HUDEP-2 (cell line): ENCODE measurements at regions not wholly inside any gene's neighbourhood (a gene's known extent, or its start where the extent isn't known, plus 50 kb on each side); places are given as distances from the start of the nearest gene placed in this dataset.
A peak's percentile ranks its signal among the peaks of the same experiment; 100 is the strongest.

ENCODE experiments used
- DNase-seq, 76 experiments: peaks; one replicate each; lab custom pipeline; 2025; ENCODE audit not compliant: unreplicated experiment in 76 of 76; lab: John Stamatoyannopoulos, UW

DNA sequence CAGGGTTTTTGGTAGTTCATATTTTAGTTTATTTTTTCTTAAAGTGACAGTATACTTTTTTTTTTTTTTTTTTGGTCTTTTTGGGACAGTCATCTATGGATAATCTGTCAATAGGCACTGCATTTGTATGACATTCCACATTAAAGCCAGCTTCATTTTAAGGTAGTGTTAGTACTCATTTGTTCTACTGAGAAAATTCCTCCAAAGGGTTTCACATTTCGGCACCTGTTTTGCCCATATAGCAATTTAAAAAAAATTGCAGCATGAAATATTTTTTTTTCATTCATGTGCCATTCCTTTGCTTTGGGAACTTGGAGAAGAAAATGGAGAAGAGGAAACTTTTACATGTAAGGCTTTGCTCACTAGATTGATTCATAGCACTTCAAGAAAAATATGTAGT is 276.3 kb upstream of the TCF4 start:
- no peak for DNase-seq

DNA sequence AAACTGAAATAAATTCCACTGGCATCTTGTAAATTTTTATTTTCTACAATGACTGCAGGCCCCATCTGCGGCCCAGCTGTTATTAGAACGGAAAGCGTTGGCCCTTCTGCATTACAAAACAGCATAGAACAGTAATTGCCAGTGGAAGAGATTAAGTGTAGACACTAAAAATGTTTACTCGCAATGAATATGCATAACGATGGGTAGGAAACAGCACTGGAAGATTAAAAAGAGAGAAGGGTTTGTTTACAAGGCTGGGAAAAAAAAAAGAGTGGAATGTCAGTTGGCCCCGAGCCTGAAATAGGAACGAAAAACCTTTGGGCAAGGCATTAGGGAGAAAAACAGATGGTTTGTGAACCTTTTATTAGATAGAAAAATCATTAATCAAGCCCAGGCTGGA is 275.9 kb upstream of the TCF4 start:
- no peak for DNase-seq

DNA sequence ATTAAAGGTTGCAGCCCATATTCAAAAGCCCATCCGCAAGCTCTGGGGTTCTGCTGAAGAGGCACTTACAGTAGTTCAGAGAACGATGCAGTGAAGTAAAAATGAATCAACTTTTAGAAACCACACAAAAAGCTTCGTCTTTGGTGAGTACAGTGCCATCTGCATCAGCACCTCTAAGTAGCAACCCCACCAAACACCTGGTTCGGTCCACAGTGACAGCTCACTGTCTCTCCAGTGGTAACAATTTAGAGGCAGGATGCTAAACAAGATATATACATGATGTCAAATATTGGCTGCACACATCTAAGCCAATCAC is 275.4 kb upstream of the TCF4 start:
- no peak for DNase-seq

DNA sequence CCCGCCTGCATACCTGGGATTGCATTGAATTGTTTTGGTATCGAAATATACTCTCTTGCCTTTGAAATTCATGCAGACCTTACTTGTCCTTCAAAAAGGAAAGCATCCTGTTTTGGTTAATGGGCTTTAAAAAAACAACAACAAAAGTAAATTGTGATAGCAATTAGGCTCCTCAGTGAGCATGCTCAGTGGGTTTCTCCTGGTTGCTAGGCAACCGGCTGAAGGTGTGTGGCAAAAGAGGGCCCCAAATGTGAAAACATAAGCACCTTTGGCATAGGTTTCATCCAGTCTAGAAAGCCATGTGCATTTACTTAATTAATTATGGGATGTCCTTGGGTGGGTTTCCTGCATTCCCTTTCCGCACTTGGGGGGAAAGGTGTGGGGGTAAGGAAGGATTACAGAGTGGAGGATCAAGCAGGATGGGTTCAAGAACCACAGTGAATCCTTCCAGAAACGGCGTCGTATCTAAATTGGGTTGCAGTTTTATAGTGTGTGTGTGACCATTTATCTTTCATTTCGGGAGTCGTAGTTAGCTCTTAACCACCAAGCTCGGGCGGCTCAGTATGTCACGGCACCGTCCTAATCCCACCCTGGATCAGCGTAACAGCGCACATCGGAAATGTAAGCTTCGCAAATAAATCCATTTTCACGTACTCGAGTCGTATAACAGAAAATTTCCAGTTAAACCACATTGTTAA is 274.9 kb upstream of the TCF4 start:
- no peak for DNase-seq

DNA sequence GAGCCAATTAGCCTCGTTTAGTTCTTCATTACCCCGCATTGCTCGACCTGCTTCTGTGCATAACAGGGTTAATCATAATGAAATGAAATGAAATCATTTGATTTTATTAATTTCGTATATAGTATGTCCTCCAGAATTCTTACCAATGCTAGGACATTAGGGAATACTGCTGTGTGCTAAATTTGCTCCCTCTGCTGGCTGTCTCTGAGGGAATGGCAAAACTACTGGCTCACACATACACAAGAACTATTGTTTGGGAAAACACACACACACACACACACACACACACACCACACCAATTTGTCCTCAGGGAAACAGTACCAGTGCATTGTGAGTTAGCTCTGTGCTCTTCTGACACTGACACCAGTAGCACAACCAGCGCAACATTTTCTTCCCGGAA is 273.3 kb upstream of the TCF4 start:
- peak in 2 of 76 experiments; percentile 7 to 23 for DNase-seq

DNA sequence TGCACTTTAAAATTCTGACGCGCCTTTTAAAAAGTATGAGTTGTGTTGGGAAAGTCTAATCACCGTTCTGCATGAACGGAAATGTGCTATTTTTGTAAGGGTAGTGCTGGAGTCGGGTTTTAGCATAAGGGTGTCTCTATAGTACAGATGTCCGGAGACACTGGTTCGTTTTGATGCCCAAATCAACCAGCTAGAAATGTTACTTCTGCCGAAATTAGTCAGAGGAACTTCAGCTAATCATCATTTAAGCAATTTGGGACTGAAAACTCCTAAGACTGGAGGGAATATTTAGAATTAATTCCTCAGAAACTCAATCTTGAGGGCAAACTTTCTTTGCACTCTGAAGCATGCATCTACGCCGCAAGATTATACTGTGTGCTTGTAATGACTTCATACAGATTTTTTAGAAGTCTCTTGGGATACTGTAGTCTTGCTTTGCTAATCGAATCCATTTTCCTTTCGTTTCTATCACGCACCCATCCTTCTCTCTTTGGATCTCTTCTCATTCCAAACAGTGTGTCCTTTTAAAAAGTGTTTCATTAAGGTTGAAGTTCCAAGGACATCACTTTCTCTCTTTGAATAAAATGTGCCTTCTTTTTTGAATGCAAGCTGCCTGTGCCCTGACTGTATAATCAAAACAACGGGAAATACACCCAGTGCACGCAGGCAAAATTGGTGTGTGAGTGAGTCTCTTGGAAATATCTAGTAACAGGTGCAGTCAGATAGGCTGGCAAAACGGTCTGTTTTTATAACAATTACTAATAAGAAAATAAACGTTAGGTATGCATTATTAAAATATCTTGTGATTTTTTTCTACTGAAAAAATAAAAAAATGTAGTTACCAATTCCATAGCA is 270.9 kb upstream of the TCF4 start:
- DNase-seq, result no peak

DNA sequence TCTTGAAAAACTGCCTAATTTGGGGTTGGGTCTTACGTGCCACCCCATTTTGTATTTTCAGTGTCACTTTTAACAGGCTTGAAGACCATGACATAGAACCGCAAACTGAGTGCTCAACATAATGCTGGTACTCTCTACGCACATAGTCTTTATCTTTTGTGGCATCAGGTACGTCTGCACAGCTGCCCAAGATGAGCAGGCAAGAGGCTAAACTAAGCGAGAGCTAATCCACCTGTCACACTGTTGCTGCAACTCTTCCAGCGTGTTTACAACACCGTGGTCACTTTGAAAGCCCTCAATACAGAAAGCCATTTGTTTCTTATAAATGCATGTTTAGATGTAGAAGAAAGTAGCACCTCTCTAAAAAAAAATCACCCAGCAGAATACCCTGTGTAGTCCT is 270.0 kb upstream of the TCF4 start:
- DNase-seq, result no peak

DNA sequence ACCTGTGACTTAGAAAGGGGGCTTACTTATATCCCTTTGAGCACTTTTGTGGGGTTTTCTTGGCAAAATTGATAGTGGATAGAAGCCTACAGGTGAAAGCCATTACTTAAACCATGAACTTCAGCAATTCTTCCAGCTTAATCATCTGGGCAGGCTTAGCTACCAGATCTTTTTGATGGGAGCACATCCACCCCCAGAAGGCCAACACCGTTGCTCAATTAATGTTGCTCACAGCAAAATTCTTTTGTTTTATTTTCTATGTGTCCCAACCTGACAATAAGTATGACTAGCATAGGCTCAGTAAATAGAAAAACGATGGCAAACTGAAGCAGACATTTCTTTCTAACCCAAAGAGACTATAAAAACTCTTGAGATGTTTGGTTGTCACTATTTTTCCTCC is 269.4 kb upstream of the TCF4 start:
- no peak for DNase-seq

DNA sequence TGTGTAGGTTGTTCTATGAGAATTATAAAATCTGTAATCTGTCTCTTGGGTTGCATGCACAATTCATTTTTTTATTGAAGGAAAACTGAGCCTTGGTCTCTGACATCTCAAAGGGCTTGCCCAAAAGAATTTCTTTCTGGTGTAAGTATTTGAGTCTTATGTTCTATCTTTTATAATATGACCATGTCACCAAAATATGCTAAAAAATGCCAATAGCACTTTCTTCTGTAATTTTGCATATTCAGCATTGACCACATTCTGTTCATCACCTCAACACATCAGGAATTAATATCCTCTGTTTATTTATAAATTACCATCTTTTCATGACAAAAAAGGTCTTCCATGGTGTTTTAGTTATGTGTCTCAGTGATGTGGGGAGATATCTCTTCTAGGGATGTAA is 268.7 kb upstream of the TCF4 start:
- no peak for DNase-seq

DNA sequence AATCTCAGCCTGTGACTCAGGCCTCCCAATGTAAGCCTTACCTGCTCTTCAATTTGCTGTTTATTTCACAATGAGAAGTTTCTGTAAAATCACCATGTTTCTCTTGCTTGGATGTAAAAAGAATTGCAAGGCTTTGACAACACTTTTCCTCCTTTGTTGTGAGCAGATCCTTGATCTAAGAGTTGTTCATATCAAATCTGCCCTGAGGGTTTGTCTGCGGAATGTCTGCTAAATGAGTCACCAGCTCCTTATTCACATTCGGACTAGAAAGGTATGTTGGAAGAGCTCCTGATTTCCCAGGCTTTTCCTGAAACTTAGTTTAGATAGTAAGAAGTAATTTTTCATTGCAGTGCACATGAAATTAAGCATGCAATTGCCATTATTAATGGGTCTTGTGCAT is 268.2 kb upstream of the TCF4 start:
- no peak for DNase-seq

DNA sequence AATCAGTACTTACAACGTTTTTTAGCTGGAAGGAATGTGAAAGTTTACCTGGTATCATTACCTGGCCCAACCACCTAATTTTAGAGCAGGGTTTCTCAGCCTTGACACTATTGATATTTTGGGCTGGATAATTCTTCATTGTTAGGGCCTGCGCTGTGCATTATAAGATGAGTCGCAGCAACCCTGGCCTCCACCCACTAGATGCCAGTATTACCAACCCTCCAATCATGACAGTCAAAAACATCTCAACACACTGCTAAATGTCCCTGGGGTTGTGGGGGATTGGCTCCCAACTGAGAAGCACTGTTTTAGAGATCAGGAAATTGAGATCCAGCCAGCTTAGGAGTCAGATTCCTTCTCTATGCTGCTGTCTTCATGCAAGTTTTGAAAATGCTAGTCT is 265.3 kb upstream of the TCF4 start:
- DNase-seq, result no peak

DNA sequence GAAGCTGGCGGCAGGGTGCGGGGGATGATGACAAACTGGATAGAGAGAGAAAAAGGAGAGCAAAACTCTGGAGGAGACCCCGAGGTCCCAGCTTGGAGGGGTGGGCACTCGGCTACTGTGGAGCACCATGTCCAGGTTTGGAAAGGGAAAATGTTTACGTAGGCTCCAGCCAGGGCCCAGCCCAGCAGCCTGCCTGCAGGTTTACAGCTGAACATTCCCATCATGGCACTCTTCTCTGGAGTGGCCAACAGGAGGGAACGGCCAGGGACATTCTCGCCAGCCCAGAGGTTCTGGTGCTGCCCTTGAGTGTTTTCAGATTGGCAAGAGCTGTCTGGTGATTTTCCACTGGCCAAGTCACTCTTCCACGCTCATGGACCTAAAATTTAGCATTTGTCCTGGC is 262.9 kb upstream of the TCF4 start:
- no peak for DNase-seq

DNA sequence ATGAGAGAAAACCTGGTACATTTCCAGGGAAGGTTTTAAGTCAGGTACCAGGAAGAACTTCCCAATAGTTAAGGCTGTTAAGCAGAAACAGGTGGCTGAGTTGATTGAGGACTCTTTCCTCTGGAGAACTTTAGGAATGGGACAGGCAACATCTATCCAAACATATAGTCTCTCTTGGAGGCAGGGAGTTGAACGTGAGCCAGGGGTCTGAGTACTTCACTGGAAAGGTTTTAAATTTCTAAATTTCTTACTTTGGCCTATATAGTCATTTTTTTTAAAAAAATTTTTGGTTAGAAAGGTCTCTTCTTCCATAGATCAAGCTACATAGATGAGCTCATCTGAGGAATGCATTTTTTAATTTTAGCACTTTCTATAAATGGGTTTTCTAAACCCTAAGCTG is 261.4 kb upstream of the TCF4 start:
- DNase-seq, result no peak

DNA sequence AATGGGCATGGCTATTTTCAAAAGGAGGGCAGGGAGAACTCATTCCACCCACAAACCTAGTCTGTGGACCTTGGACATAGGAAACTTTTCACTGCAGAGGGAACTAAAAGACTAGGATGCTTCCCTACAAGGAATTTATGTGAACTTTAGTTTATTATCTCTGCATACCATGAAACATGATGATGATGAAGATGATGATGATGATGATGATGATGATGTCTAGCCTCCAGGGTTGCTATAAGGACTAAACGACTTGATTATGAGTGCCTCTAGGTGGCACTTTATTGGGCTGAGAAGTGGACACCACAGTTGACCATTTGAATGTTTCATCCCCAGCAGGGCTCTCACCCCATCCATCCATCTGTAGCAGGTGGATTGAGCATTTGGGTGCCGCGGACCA is 260.0 kb upstream of the TCF4 start:
- DNase-seq, result no peak

DNA sequence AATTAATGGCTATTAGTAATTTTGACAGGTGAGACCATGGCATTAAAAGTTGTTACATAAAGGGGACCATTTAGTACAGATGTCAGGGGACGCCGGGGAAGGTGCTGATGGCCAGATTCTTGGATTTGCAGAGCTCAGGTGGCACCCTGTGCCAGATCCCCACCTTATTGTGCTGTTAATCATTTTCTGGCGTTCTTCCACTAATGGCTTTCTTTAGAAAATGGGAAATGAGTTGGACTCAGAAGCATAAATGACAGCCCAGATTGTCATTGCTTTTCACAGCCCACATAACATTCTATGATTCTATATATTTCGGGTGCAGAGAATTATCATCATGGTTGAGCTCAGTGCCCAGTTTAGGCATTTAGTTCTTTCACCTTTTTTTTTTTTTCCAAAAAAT is 257.2 kb upstream of the TCF4 start:
- DNase-seq, result no peak

DNA sequence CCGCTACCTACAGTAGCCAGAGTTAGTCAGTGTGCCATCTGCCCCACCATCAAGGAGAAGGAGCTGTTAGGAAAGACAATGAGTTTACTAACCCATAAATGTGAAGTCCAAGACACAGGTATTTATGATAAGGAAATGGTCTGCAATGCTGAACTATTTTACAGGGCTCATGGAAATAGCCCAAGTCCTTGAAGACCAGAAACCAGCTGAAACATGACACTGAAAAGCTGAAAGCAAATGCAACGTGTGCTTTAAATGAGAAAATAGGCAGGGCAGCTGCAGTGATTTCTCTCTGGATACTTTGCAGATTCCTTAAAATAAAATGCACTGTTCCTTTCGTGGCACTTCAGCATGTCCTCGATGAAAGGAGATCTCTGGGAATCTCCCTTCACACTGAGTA is 256.4 kb upstream of the TCF4 start:
- DNase-seq, result no peak

DNA sequence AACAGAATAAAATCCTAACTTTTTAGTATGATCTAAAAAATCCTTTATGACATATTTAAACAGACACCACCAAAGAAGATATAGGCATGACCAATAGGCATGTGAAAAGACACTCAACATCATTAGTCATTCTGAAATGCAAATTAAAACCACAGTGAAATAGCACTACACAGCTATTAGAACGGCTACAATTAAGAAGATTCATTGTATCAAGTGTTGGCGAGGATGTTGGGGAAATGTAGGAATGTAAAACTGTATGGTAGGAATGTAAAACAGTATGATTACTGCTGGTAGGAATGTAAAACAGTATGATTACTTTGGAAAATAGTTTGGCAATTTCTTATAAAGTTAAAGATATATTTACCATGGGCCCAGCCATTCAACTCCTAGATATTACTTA is 253.3 kb upstream of the TCF4 start:
- DNase-seq, result no peak

DNA sequence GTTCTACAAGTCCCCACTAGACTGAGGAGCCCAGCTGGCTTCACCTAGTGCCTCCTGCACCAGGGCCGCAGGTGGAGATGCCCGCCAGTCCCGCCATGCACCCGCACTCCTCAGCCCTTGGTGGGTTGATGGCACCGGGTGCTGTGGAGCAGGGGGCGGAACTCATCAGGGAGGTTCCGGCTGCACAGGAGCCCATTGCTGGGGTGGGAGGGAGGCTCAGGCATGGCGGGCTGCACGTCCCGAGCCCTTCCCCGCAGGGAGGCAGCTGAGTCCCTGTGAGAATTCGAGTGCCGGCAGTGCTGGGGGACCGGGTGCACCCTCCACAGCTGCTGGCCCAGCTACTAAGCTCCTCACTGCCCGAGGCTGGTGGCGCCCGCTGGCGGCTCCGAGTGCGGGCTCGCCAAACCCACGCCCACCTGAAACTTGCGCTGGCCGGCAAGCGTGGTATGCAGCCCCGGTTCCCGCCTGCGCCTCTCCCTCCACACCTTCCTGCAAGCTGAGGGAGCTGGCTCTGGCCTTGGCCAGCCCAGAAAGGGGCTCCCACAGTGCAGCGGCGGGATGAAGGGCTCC is 252.7 kb upstream of the TCF4 start:
- DNase-seq, result no peak

DNA sequence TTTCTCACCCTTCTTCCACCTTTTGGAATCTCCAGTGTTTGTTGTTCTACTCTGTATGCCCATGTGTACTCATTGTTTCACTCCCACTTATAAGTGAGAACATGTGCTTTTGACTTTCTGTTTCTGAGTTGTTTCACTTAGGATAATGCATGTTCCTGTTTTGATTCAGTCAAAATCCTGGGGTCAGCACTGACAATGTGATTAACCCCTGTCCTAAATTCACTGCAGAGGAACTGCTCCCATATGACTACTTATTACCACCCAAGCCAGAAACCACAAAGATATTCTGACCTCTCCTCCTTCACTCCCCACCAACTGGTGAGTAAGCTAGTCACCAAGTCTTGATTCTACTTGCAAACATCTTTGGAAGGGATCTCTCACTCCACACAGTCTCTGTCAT is 251.4 kb upstream of the TCF4 start:
- DNase-seq, result no peak

DNA sequence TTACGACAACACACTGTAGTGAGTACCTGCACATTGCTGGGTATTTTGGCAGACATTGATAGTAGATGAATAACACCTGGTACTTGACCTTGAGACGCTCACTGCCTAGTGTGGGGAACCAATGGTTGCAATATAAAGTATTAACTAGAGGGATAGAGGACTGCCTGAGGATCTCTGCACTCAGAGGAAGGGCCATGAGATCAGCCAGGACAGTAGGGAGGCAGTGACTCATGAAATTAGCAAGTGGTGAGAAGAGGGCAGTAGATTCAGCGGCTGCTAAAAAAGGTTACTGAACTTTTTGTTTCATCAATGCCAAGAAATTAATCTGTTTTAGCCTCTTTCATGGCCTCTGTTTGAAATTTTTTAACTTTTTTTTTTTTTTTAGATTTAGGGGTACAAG is 250.8 kb upstream of the TCF4 start:
- no peak for DNase-seq

DNA sequence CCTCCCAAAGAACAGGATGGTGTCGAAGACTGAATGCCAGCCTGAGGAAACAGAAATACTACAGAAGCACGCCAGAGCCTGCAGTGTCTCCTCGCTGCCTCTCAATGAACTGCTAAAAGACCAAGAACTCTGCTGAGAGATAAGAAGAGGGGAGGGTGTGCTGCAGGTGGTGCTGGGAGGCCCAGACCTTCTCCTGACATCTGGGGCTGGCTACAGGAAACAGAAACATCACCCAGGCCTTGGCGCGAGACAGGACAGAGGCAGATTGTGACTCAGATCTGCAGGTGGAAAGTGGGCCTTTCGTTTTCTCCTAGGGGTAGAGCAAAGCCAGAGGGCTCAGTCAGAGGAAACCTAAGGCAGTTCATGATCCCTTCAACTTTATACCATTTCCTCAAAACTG is 250.3 kb upstream of the TCF4 start:
- DNase-seq, result no peak

DNA sequence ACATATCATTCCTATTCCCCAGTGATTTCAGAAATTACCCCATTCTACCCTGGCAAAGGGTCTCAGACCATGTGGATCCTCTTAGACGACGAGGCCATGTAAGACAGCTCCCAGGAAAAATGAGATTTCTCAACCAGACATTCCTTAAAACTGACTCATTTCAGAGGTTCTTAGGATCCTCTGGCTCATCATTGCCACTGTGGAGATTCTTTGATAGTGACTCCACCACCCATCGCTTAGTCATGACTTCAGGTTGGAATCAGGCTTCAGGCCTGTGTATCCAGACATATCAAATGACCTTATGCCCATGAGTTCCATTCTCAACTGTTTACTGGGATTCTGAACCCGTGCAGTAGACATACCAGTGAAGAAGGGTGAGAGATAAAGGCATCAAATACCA is 245.6 kb upstream of the TCF4 start:
- no peak for DNase-seq
